ENCODE measurements at regions not wholly inside any gene's neighbourhood (a gene's known extent, or its start where the extent isn't known, plus 50 kb on each side); places are given as distances from the start of the nearest gene placed in this dataset.

DNA sequence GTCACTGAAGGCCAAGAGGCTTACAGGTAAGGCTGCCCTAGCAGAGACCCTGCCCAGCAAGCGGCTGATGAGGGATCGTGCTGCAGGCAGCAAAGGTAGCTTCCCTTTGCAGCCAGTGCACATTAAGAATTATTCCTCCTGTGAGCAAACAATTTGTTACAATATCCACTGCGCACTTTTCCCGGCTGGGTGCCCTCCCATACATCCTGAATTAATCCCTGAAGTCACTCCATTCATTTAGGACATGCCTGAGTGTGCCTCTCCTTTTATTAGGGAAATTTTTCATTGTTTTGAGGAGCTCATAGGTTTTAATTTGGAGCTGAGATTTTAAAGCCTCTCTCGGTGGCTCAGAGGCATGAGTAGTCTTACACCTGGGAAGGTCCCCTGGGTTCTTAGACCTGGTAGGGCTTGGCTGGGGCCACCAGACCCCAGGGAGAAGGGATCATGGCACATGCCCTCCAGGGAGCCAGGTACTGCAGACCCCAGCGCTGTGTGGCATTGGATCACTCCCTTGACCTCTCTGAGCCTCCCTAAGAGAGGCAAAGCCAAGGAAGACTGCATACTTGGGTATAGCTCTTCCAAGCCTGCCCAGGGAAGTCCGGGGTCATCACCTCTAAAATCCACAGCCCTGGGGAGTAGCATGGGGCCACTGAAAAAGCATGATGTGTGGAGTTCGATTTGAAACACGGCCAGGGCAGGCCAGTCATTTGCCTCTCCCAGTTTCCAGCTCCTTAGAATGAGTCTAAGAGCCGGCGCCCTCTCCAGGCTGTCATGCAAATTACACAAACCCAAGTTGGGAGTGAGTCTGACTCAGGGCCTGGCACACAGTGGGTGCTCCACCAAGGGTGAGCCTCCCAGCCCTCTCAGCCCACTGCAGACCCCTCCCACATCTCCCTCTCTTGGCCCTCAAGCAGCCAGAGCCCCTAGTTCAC, 151.9 kb upstream of the LINGO1 start (continued):
- no peak for TF ChIP-seq SIRT6 (IDR thresholded peaks at IDR 0.05; ENCODE audit: low read length)
- TF ChIP-seq CBX8 (IDR thresholded peaks at IDR 0.05; ENCODE audit: borderline replicate concordance, low read depth, low read length): no peak
- TF ChIP-seq, protein P1, sequence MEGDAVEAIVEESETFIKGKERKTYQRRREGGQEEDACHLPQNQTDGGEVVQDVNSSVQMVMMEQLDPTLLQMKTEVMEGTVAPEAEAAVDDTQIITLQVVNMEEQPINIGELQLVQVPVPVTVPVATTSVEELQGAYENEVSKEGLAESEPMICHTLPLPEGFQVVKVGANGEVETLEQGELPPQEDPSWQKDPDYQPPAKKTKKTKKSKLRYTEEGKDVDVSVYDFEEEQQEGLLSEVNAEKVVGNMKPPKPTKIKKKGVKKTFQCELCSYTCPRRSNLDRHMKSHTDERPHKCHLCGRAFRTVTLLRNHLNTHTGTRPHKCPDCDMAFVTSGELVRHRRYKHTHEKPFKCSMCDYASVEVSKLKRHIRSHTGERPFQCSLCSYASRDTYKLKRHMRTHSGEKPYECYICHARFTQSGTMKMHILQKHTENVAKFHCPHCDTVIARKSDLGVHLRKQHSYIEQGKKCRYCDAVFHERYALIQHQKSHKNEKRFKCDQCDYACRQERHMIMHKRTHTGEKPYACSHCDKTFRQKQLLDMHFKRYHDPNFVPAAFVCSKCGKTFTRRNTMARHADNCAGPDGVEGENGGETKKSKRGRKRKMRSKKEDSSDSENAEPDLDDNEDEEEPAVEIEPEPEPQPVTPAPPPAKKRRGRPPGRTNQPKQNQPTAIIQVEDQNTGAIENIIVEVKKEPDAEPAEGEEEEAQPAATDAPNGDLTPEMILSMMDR (IDR thresholded peaks at IDR 0.05; ENCODE audit: control extremely low read depth in 1 of 3, insufficient read depth in 1 of 3, low read depth in 1 of 3, low read length in 3 of 3): peak; percentile 55 to 81 (median 79)
- no peak for TF ChIP-seq GTF2F1 (IDR thresholded peaks at IDR 0.05; ENCODE audit: borderline replicate concordance, low read depth, low read length)
- TF ChIP-seq, protein P2, sequence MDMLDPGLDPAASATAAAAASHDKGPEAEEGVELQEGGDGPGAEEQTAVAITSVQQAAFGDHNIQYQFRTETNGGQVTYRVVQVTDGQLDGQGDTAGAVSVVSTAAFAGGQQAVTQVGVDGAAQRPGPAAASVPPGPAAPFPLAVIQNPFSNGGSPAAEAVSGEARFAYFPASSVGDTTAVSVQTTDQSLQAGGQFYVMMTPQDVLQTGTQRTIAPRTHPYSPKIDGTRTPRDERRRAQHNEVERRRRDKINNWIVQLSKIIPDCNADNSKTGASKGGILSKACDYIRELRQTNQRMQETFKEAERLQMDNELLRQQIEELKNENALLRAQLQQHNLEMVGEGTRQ (IDR thresholded peaks at IDR 0.05; ENCODE audit: low read length): 0 out of 2 replicates have a peak, but pooled peaks have one; percentile 17
- TF ChIP-seq RBBP5 (IDR thresholded peaks at IDR 0.05; ENCODE audit: borderline replicate concordance, low read depth, low read length): no peak
- TF ChIP-seq HDAC2 (IDR thresholded peaks at IDR 0.05; ENCODE audit: borderline replicate concordance in 1 of 2, low read depth in 2 of 2, low read length in 2 of 2): peak in 1 of 2 experiments; percentile 87; a peak in 1 of 4 replicates
- TF ChIP-seq POLR2AphosphoS5 (IDR thresholded peaks at IDR 0.05; ENCODE audit: low read depth, low read length): no peak

All from H1 (cell line).